Body of pancreas (tissue), 4 donors: ENCODE measurements at regions not wholly inside any gene's neighbourhood (a gene's known extent, or its start where the extent isn't known, plus 50 kb on each side); places are given as distances from the start of the nearest gene placed in this dataset.
A peak's percentile ranks its signal among the peaks of the same experiment; 100 is the strongest.

Experiments
- ATAC-seq: fragments of 150-250 bp; one replicate; pipeline ENCODE4 v1.9.1; 2016
- DNase-seq, 4 donors: peaks; one replicate each; pipeline ENCODE4 v3.0.0-alpha.2; 2019
- H3K27ac ChIP-seq, 4 donors: fragments of 200-600 bp; sonication (generic); 1 replicate in 3 of 4; 2 replicates in 1 of 4; pipeline versions ENCODE4 v1.5.1 to v1.6.1; 2016 to 2019; ENCODE audit warnings: mild to moderate bottlenecking in 1 of 4, mixed read lengths in 1 of 4, moderate library complexity in 1 of 4
- H3K27me3 ChIP-seq, 2 donors: fragments of 200-600 bp; sonication (generic); one replicate each; pipeline ENCODE4 v1.6.0; 2016; ENCODE audit warnings: mild to moderate bottlenecking in 1 of 2
- H3K36me3 ChIP-seq, 2 donors: fragments of 200-600 bp; sonication (generic); replicated peaks in 1 of 2; 2 replicates each; pipeline ENCODE4 v1.5.1; 2016; ENCODE audit warnings: low read depth in 2 of 2; ENCODE audit not compliant: insufficient read depth in 1 of 2
- H3K4me1 ChIP-seq: fragments of 200-600 bp; sonication (generic); one replicate; pipeline ENCODE4 v1.6.0; 2016
- H3K4me3 ChIP-seq, 2 donors: fragments of 200-600 bp; sonication (generic); 1 replicate in 1 of 2; 2 replicates in 1 of 2; pipeline ENCODE4 v1.5.1; 2016 to 2019
- H3K9me3 ChIP-seq, 3 donors: fragments of 200-600 bp; sonication (generic); 1 replicate in 2 of 3; 2 replicates in 1 of 3; pipeline ENCODE4 v1.5.1; 2016
- POLR2A ChIP-seq, 3 donors: fragments of 450-650 bp; IDR thresholded peaks; one replicate each; pipeline ENCODE4 v1.6.1; 2016; ENCODE audit warnings: antibody characterized with exemption in 3 of 3, mild to moderate bottlenecking in 2 of 3
- WGBS, 2 donors: methylation state at CpG; one replicate each; pipeline ENCODE4 v1.1.5; 2017; 5-methylcytosine and 5-hydroxymethylcytosine counted together
- intact Hi-C: fragments of 100-400 bp; cut with DNase I; formaldehyde crosslinking; loops from one replicate; pipeline ENCODE4 v1.15.1; 2023
- TF ChIP-seq, protein P1 (sequence below), 7 experiments: fragments of 450-650 bp in 4 of 7; fragments of 200-600 bp in 3 of 7; sonication (generic) in 3 of 7; IDR thresholded peaks; one replicate each; pipeline ENCODE4 v1.5.1; 2016 to 2019; ENCODE audit warnings: antibody characterized with exemption in 7 of 7

DNA sequence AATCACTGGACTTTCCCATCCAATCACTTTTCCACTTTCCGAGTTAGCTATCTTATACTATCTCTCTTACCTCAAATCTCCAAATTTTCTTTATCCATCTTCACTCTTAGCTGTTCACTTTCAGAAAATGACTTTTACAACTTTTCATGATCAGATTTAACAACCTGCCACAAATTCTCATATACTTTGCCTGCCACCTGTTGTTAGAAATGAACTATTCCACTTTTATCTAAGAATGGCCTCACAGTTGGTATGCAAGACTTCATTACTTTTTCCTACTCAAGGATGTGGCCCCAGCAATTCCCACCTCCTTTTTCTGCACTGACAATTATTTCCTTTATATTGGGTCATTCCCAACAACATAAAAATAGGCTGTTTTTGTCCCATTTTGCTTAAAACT, 93.6 kb upstream of the DEPDC1 start:
- ATAC-seq (no peak), DNase-seq (no peak)
- no peaks in the 10 kb centered on the region for H3K9me3 ChIP-seq
- no peaks in the 10 kb centered on the region for H3K36me3 ChIP-seq
- TF ChIP-seq, protein P1, sequence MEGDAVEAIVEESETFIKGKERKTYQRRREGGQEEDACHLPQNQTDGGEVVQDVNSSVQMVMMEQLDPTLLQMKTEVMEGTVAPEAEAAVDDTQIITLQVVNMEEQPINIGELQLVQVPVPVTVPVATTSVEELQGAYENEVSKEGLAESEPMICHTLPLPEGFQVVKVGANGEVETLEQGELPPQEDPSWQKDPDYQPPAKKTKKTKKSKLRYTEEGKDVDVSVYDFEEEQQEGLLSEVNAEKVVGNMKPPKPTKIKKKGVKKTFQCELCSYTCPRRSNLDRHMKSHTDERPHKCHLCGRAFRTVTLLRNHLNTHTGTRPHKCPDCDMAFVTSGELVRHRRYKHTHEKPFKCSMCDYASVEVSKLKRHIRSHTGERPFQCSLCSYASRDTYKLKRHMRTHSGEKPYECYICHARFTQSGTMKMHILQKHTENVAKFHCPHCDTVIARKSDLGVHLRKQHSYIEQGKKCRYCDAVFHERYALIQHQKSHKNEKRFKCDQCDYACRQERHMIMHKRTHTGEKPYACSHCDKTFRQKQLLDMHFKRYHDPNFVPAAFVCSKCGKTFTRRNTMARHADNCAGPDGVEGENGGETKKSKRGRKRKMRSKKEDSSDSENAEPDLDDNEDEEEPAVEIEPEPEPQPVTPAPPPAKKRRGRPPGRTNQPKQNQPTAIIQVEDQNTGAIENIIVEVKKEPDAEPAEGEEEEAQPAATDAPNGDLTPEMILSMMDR (IDR thresholded peaks at IDR 0.05) = peak in 1 of 7 experiments; percentile 5
- TF ChIP-seq POLR2A (IDR thresholded peaks at IDR 0.05) = no peak
- H3K4me3 ChIP-seq = no peak overlapping the region
- intact Hi-C loops = no loop called here
- no peaks in the 10 kb centered on the region for H3K27me3 ChIP-seq
- H3K27ac ChIP-seq = no peak overlapping the region
- H3K4me1 ChIP-seq = no peaks in the 10 kb centered on the region
- WGBS, 2 donors = 45 to 52% methylated on average over 1 of the region's 1 CpG

DNA sequence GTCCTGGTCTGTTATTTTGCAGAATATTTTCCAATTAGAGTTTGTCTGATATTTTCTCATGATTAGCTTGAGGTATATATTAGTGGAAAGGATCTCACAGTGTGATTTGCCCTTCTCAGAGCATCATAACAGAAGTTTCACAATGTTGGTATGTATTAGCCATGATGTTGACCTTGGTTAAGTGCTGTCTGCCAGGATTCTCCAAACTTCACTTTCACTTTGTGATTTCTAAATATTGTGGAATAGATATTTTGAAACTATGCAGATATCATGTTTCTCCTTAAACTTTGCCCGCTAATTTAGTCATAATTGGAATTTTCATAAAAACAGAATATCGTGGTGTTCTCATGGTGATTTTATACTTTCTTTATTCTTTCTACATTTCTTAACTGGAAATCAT, 98.0 kb upstream of the DEPDC1 start:
- intact Hi-C loops = loop anchor here (5.0 kb wide), 1 partner anchor 1142 kb away; no protein-coding TSS in a partner anchor
- no peaks in the 10 kb centered on the region for H3K36me3 ChIP-seq
- H3K27ac ChIP-seq = no peak overlapping the region
- TF ChIP-seq, protein P1 (IDR thresholded peaks at IDR 0.05) = no peak
- no peak for TF ChIP-seq POLR2A (IDR thresholded peaks at IDR 0.05)
- WGBS, 2 donors = 64 to 80% methylated on average over 2 of the region's 2 CpGs
- H3K9me3 ChIP-seq = no peaks in the 10 kb centered on the region
- DNase-seq (no peak), ATAC-seq (no peak)
- H3K4me3 ChIP-seq = no peak overlapping the region
- H3K27me3 ChIP-seq = no peaks in the 10 kb centered on the region
- H3K4me1 ChIP-seq = no peaks in the 10 kb centered on the region

DNA sequence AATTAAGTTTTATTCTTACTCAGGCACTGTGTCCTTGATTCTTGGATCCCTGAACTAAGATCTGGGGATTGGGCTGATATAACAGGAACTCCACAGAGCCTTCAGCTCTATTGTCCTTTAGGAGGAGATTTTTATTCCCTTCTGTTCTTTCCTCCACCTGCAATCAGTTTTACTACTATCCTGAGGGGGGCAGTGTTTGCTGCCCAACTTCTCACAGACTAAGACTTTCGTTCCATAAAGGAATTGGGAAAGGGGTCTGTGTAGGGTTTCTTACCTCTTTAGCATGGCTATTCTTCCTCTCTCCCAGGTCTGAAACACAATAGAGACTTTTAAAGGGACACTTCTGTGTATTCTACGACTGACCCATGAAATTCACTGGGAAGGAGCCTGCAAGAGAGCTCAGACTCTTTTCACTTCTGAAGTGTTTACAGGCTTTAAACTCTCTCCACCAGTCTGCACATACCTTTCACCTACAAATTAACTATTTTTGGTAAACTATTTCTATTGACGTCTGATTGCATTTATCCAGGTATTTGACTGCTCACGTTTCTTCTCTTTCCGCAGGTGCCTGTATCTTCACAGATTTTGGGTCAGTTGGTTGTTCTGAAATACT, 103.3 kb upstream of the DEPDC1 start:
- Histone ChIP-seq H3K9me3 (no peaks in the 10 kb centered on the region), H3K4me3 (no peak overlapping the region), H3K4me1 (no peaks in the 10 kb centered on the region), H3K36me3 (no peaks in the 10 kb centered on the region), H3K27ac (no peak overlapping the region), H3K27me3 (no peaks in the 10 kb centered on the region)
- DNase-seq (peak in 3 of 4 donors; percentile 20 to 23 (median 23)), ATAC-seq (peak; percentile 42)
- 10 to 17% methylated on average over 5 of the region's 5 CpGs for WGBS, 2 donors
- intact Hi-C loops = no loop called here
- TF ChIP-seq, protein P1 (IDR thresholded peaks at IDR 0.05) = peak; percentile 44 to 73 (median 66)
- TF ChIP-seq POLR2A (IDR thresholded peaks at IDR 0.05) = no peak

DNA sequence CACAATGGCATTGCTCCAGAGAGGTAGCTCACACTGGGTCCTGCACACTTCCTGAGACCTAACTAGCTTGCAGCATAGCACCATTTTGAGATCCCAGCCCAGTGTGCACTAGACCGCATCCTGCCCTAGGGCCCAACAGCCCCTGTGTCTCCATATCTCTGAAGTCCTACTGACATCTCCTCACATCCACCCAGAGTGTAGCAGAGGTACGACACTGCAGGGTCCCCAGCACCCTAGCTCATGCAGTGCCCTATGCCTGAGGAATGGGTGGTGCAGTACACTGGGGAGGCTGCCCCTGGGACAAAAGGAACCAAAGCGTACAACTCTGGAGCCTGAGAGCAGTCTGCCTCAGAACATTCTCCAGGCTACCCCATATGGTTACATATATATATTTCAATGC, 111.4 kb upstream of the DEPDC1 start:
- H3K9me3 ChIP-seq = peaks cover 0 to 9% (median 0%) of the 10 kb centered on the region in 3 donors
- no peaks in the 10 kb centered on the region for H3K36me3 ChIP-seq
- no peaks in the 10 kb centered on the region for H3K4me1 ChIP-seq
- intact Hi-C loops = no loop called here
- DNase-seq = no peak
- H3K27me3 ChIP-seq = no peaks in the 10 kb centered on the region
- H3K27ac ChIP-seq = no peak overlapping the region
- no peak overlapping the region for H3K4me3 ChIP-seq
- 86 to 91% methylated on average over 3 of the region's 3 CpGs for WGBS, 2 donors
- TF ChIP-seq, protein P1 (IDR thresholded peaks at IDR 0.05) = no peak
- no peak for TF ChIP-seq POLR2A (IDR thresholded peaks at IDR 0.05)
- no peak for ATAC-seq

DNA sequence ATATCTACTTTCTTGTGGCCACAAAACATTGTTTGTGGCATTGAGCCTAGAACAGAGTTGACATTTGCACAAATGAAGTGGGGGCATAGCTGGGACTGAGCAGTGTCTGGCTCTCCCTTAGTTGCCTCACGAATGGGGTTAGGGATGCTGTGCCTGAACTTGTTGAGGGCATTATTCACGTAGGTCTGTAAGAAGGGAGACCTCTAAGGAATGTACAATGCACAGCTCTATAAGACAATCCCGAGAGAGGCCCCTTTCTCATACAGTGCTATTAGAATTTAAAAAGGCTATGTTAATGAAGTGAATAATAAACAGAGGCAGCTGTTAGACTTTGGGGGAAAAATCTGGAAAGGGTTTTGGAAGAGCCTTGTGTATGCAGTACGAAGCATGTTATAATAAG, 118.4 kb upstream of the DEPDC1 start:
- H3K9me3 ChIP-seq = peaks cover 0 to 16% (median 0%) of the 10 kb centered on the region in 3 donors
- TF ChIP-seq, protein P1 (IDR thresholded peaks at IDR 0.05) = no peak
- TF ChIP-seq POLR2A (IDR thresholded peaks at IDR 0.05) = no peak
- DNase-seq = no peak
- intact Hi-C loops = no loop called here
- no peaks in the 10 kb centered on the region for H3K36me3 ChIP-seq
- H3K27me3 ChIP-seq = no peaks in the 10 kb centered on the region
- no peak overlapping the region for H3K27ac ChIP-seq
- WGBS, 2 donors = 51 to 55% methylated on average over 4 of the region's 4 CpGs
- no peak overlapping the region for H3K4me3 ChIP-seq
- H3K4me1 ChIP-seq = no peaks in the 10 kb centered on the region
- no peak for ATAC-seq
